Panc1 (cell line): ENCODE measurements at regions not wholly inside any gene's neighbourhood (a gene's known extent, or its start where the extent isn't known, plus 50 kb on each side); places are given as distances from the start of the nearest gene placed in this dataset.

ENCODE experiments used
- ATAC-seq: fragments of 200-7000 bp; cut with Tn5 transposase; 2 replicates; pipeline ENCODE4 v1.9.1; 2020; ENCODE audit warnings: mild to moderate bottlenecking, moderate library complexity
- BruUV-seq: library from RNA; stranded (reverse); fragments of 400-500 nt; replicated peaks from 2 replicates; lab custom pipeline; 2021; lab: Mats Ljungman, UMichigan
- CTCF ChIA-PET: fragments of 300-600 bp; sonication (Branson Sonifier 250); formaldehyde crosslinking; loops from one replicate; lab custom pipeline; 2022; ENCODE audit warnings: antibody characterized with exemption; lab: Charles Lee
- POLR2A ChIA-PET: fragments of 300-600 bp; sonication (Branson Sonifier 250); formaldehyde crosslinking; loops from one replicate; lab custom pipeline; 2022; ENCODE audit warnings: antibody characterized with exemption; lab: Charles Lee
- DNase-seq: peaks from one replicate; pipeline ENCODE4 v3.0.0-alpha.2; 2010; ENCODE audit warnings: low read depth, low spot score
- H3K27ac ChIP-seq: 2 replicates; pipeline ENCODE4 v1.5.1; 2011; ENCODE audit warnings: mild to moderate bottlenecking, low read length, inconsistent platforms
- H3K27me3 ChIP-seq: fragments of 200-500 bp; sonication (Bioruptor generic); 2 replicates; pipeline ENCODE4 v1.6.0; 2014; ENCODE audit warnings: low read length, inconsistent platforms; ENCODE audit not compliant: control insufficient read depth, insufficient read depth
- H3K36me3 ChIP-seq: fragments of 200-500 bp; sonication (Bioruptor generic); 2 replicates; pipeline ENCODE4 v1.5.1; 2014; ENCODE audit warnings: inconsistent platforms, mild to moderate bottlenecking, low read length, moderate library complexity; ENCODE audit not compliant: control insufficient read depth, insufficient read depth
- H3K4me1 ChIP-seq: 2 replicates; pipeline ENCODE4 v1.5.1; 2011; ENCODE audit warnings: inconsistent platforms, mild to moderate bottlenecking, low read length, moderate library complexity; ENCODE audit not compliant: control insufficient read depth, insufficient read depth
- H3K4me3 ChIP-seq, 2 experiments: 2 replicates each; pipeline ENCODE4 v1.5.1; 2011 to 2012; ENCODE audit warnings: low read depth in 2 of 2, low read length in 2 of 2, mild to moderate bottlenecking in 2 of 2, inconsistent platforms in 1 of 2, moderate library complexity in 1 of 2
- H3K9me3 ChIP-seq: fragments of 200-500 bp; sonication (Bioruptor generic); 2 replicates; pipeline ENCODE4 v1.5.1; 2014; ENCODE audit warnings: low read depth, mild to moderate bottlenecking, inconsistent platforms, low read length, moderate library complexity; ENCODE audit not compliant: control insufficient read depth, insufficient read depth
- CTCF ChIP-seq: fragments of 450-650 bp; IDR thresholded peaks from 2 replicates; pipeline ENCODE4 v1.5.1; 2017; ENCODE audit warnings: mild to moderate bottlenecking
- POLR2AphosphoS5 ChIP-seq: IDR thresholded peaks from 2 replicates; pipeline ENCODE4 v1.6.1; 2012; ENCODE audit warnings: mild to moderate bottlenecking, low read depth, low read length, moderate library complexity
- REST ChIP-seq, 2 experiments: IDR thresholded peaks; 2 replicates each; pipeline ENCODE4 v1.6.1; 2011 to 2012; ENCODE audit warnings: low read depth in 2 of 2, control low read depth in 1 of 2, low read length in 1 of 2, mild to moderate bottlenecking in 1 of 2, moderate library complexity in 1 of 2; ENCODE audit not compliant: insufficient read depth in 1 of 2
- SIN3A ChIP-seq: IDR thresholded peaks from 2 replicates; pipeline ENCODE4 v1.6.1; 2012; ENCODE audit warnings: low read depth, mild to moderate bottlenecking, low read length, moderate library complexity, borderline replicate concordance; ENCODE audit not compliant: insufficient read depth
- TCF7L2 ChIP-seq: IDR thresholded peaks from 2 replicates; pipeline ENCODE4 v1.6.1; 2011; ENCODE audit warnings: mild to moderate bottlenecking, low read depth, low read length, inconsistent platforms
- in situ Hi-C: cut with HindIII; loops from 2 replicates; pipeline ENCODE4 v1.10.0; 2016; ENCODE audit warnings: low sequenced_read_pairs, low pct_unique_long_range_greater_than_20kb
- intact Hi-C: fragments of 100-400 bp; cut with micrococcal nuclease; formaldehyde crosslinking; loops from one replicate; pipeline ENCODE4 v1.10.0; 2022; ENCODE audit not compliant: unreplicated experiment

- H3K4me3 ChIP-seq, result no peak overlapping the region
- CTCF ChIA-PET, result no interaction called here
- H3K27me3 ChIP-seq, result no peaks in the 10 kb centered on the region
- peaks cover 7% of the 10 kb centered on the region; the same call in 1 of the 2 replicates for H3K4me1 ChIP-seq
- peak overlapping the region; percentile 72; the same call in 1 of the 2 replicates for H3K27ac ChIP-seq
- peak; percentile 8 for DNase-seq
- in situ Hi-C loops, result no loop called here
- ATAC-seq, result peak; percentile 93
- BruUV-seq, result no TSS peak
- H3K36me3 ChIP-seq, result no peaks in the 10 kb centered on the region
- intact Hi-C loops, result no loop called here
- TF ChIP-seq TCF7L2 (no peak), SIN3A (no peak), POLR2AphosphoS5 (no peak), CTCF (no peak), REST (IDR thresholded peaks at IDR 0.05; ENCODE audit: insufficient read depth in 1 of 2, low read depth in 2 of 2, low read length in 1 of 2) (no peak)
- no peaks in the 10 kb centered on the region for H3K9me3 ChIP-seq
- POLR2A ChIA-PET, result no interaction called here
Measured at GRCh38 chr13:61728471-61728870, 312.8 kb upstream of the PCDH20 start.

GRCh38 chr13:61727767-61728166, 312.1 kb upstream of the PCDH20 start:
- H3K9me3 ChIP-seq, result no peaks in the 10 kb centered on the region
- BruUV-seq, result no TSS peak
- intact Hi-C loops (no loop called here), in situ Hi-C loops (no loop called here)
- ATAC-seq, result peak; percentile 92
- no peaks in the 10 kb centered on the region for H3K27me3 ChIP-seq
- peak overlapping the region; percentile 72 for H3K27ac ChIP-seq
- no peaks in the 10 kb centered on the region for H3K36me3 ChIP-seq
- TF ChIP-seq CTCF (no peak), REST (IDR thresholded peaks at IDR 0.05; ENCODE audit: insufficient read depth in 1 of 2, low read depth in 2 of 2, low read length in 1 of 2) (no peak), TCF7L2 (no peak), POLR2AphosphoS5 (no peak), SIN3A (no peak)
- peak; percentile 12 for DNase-seq
- ChIA-PET CTCF (no interaction called here), POLR2A (no interaction called here)
- no peak overlapping the region for H3K4me3 ChIP-seq
- peaks cover 7% of the 10 kb centered on the region; the same call in 1 of the 2 replicates for H3K4me1 ChIP-seq
